ENCODE measurements at regions not wholly inside any gene's neighbourhood (a gene's known extent, or its start where the extent isn't known, plus 50 kb on each side); places are given as distances from the start of the nearest gene placed in this dataset.
A peak's percentile ranks its signal among the peaks of the same experiment; 100 is the strongest.

DNA sequence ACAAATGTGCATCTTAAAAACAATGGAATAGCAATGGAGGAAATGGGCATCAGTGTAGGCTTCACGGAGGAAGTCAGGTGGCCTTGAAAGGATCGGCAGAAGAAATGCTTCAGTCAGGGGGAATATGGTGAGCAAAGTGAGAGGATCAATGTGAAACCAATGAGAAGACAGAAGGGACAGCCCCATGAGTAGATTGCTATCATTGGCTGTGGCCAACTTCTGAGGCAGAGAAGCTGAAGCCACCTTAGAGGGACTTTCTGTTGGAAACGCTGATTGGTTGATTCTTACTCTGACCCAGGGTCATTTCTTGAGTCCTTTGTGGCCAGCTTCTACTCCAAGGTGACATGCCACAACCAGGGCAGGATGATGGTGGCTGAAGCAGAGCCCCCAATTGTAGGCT is 130.7 kb upstream of the ZNF648 start:
- Mint-ChIP-seq H3K36me3 (ENCODE audit: low read depth) (no peaks in the 10 kb centered on the region), H3K4me1 (peaks cover 7% of the 10 kb centered on the region), H3K27me3 (peaks cover 12% of the 10 kb centered on the region), H3K9me3 (no peaks in the 10 kb centered on the region), H3K4me3 (no peak overlapping the region), H3K27ac (no peak overlapping the region)
- ATAC-seq (replicated peaks): peak; percentile 74

- Mint-ChIP-seq H3K36me3 (ENCODE audit: low read depth) (no peaks in the 10 kb centered on the region), H3K4me1 (peaks cover 7% of the 10 kb centered on the region), H3K27ac (no peak overlapping the region), H3K4me3 (no peak overlapping the region), H3K9me3 (no peaks in the 10 kb centered on the region), H3K27me3 (peaks cover 12% of the 10 kb centered on the region)
- ATAC-seq (replicated peaks): no peak
Measured at GRCh38 chr1:182191381-182192115, 130.0 kb upstream of the ZNF648 start.

- H3K27ac Mint-ChIP-seq: no peak overlapping the region
- H3K4me3 Mint-ChIP-seq: no peak overlapping the region
- no peaks in the 10 kb centered on the region for H3K36me3 Mint-ChIP-seq (ENCODE audit: low read depth)
- no peaks in the 10 kb centered on the region for H3K9me3 Mint-ChIP-seq
- H3K27me3 Mint-ChIP-seq: peaks cover 12% of the 10 kb centered on the region
- peak; percentile 75 for ATAC-seq (replicated peaks)
- peaks cover 7% of the 10 kb centered on the region for H3K4me1 Mint-ChIP-seq
Measured at GRCh38 chr1:182189535-182190066, 128.1 kb upstream of the ZNF648 start.

DNA sequence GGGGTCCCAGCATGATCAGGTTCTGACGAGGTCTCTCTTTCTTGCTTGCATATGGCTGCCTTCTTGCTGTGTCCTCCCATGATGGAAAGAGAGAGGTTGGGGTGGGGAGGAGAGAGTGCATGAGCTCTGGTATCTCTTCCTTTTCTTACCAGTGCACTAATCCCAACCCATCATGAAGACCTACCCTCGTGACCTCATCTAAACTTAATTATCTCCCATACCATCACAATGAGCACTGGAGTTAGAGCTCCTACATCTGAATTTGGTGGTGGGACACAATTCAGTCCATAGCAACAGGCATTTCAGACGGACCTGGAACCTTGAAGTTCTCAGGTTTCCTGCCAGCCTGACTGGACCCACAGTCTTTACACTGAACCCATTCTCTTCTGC is 125.2 kb upstream of the ZNF648 start:
- no peak for ATAC-seq (replicated peaks)
- Mint-ChIP-seq H3K4me3 (no peak overlapping the region), H3K27ac (no peak overlapping the region), H3K4me1 (peaks cover 7% of the 10 kb centered on the region), H3K36me3 (ENCODE audit: low read depth) (no peaks in the 10 kb centered on the region), H3K9me3 (no peaks in the 10 kb centered on the region), H3K27me3 (peaks cover 13% of the 10 kb centered on the region)

GRCh38 chr1:182185842-182186756 is 124.6 kb upstream of the ZNF648 start:
- Mint-ChIP-seq H3K9me3 (no peaks in the 10 kb centered on the region), H3K27ac (no peak overlapping the region), H3K4me3 (no peak overlapping the region), H3K36me3 (ENCODE audit: low read depth) (no peaks in the 10 kb centered on the region), H3K4me1 (peaks cover 7% of the 10 kb centered on the region), H3K27me3 (peaks cover 9% of the 10 kb centered on the region)
- no peak for ATAC-seq (replicated peaks)

DNA sequence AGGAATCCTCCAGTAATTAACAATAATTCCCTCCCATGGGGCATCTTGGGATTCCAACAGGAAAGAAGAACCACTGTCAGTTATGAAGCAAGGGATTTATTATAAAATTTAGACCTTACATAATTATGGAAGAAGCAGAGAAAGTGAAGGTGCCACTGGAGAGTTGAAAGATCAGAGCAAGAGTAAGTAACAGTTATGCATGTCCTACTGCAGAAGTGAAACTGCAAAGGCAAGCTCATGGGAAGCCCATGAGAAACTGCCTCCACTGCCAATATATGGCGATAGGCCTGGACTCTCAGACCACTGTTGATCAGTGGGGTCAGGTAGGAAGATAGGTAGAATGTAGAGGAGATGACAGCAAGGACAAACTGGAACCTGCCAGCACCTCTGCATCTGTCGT is 123.6 kb upstream of the ZNF648 start:
- H3K27ac Mint-ChIP-seq: no peak overlapping the region
- no peaks in the 10 kb centered on the region for H3K36me3 Mint-ChIP-seq (ENCODE audit: low read depth)
- H3K27me3 Mint-ChIP-seq: peaks cover 9% of the 10 kb centered on the region
- no peak for ATAC-seq (replicated peaks)
- no peaks in the 10 kb centered on the region for H3K9me3 Mint-ChIP-seq
- peaks cover 7% of the 10 kb centered on the region for H3K4me1 Mint-ChIP-seq
- no peak overlapping the region for H3K4me3 Mint-ChIP-seq

GRCh38 chr1:182183606-182184005 is 122.1 kb upstream of the ZNF648 start:
- no peak for ATAC-seq (replicated peaks)
- Mint-ChIP-seq H3K36me3 (ENCODE audit: low read depth) (no peaks in the 10 kb centered on the region), H3K27ac (no peak overlapping the region), H3K4me1 (no peaks in the 10 kb centered on the region), H3K9me3 (no peaks in the 10 kb centered on the region), H3K27me3 (peaks cover 5% of the 10 kb centered on the region), H3K4me3 (no peak overlapping the region)

- Mint-ChIP-seq H3K4me3 (no peak overlapping the region), H3K36me3 (ENCODE audit: low read depth) (no peaks in the 10 kb centered on the region), H3K27me3 (peaks cover 5% of the 10 kb centered on the region), H3K27ac (no peak overlapping the region), H3K4me1 (no peaks in the 10 kb centered on the region), H3K9me3 (no peaks in the 10 kb centered on the region)
- ATAC-seq (replicated peaks): no peak
Measured at GRCh38 chr1:182182311-182182710, 120.8 kb upstream of the ZNF648 start.

GRCh38 chr1:182181167-182181572 is 119.7 kb upstream of the ZNF648 start:
- Mint-ChIP-seq H3K4me1 (no peaks in the 10 kb centered on the region), H3K9me3 (no peaks in the 10 kb centered on the region), H3K27ac (no peak overlapping the region), H3K36me3 (ENCODE audit: low read depth) (no peaks in the 10 kb centered on the region), H3K27me3 (peaks cover 9% of the 10 kb centered on the region), H3K4me3 (no peak overlapping the region)
- ATAC-seq (replicated peaks): no peak

DNA sequence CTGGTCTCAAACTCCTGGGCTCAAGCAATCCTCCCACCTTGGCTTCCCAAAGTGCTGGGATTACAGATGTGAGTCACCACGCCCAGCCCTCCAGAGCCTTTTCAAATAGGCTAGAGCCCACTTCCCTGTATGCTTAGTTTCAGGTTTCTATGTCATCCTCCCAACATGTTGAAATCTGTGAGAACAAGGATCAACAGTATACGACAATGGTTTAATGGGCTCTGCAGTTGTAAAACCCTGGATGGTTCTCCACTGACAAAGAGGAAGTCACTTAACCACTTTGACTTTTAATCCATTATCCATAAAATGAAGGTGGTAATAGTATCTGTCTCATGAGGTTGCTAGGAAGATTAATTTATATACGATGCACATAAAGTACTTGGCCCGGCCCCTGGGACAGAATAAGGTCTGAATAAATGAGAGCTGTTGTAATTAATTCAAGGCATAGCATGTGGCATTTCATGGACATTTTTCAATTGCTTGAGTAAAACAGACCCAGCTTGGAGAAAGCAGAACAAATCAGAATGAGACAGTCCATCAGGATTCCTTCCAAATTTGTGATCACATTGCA is 113.9 kb upstream of the ZNF648 start:
- no peak for ATAC-seq (replicated peaks)
- no peak overlapping the region for H3K27ac Mint-ChIP-seq
- no peak overlapping the region for H3K4me3 Mint-ChIP-seq
- H3K4me1 Mint-ChIP-seq: no peaks in the 10 kb centered on the region
- no peaks in the 10 kb centered on the region for H3K9me3 Mint-ChIP-seq
- H3K27me3 Mint-ChIP-seq: peaks cover 8% of the 10 kb centered on the region
- no peaks in the 10 kb centered on the region for H3K36me3 Mint-ChIP-seq (ENCODE audit: low read depth)

DNA sequence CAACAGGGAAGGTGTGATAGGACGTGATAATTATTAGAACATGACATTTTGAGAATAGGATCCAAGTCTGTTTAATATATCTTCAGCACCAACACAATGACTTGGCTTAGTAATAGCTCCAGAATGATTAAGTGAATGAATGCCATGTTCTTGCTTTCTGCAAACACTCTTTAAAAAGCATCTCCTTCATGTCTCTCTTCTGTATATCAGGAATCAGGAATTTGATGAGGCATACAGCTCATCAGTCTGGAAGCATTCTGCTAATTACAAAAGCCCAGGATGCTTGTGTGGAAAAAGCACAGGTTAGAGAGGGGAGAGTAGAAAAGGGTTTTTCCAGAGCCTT is 113.0 kb upstream of the ZNF648 start:
- no peak overlapping the region for H3K4me3 Mint-ChIP-seq
- no peak for ATAC-seq (replicated peaks)
- no peak overlapping the region for H3K27ac Mint-ChIP-seq
- no peaks in the 10 kb centered on the region for H3K4me1 Mint-ChIP-seq
- peaks cover 8% of the 10 kb centered on the region for H3K27me3 Mint-ChIP-seq
- no peaks in the 10 kb centered on the region for H3K9me3 Mint-ChIP-seq
- H3K36me3 Mint-ChIP-seq (ENCODE audit: low read depth): no peaks in the 10 kb centered on the region

DNA sequence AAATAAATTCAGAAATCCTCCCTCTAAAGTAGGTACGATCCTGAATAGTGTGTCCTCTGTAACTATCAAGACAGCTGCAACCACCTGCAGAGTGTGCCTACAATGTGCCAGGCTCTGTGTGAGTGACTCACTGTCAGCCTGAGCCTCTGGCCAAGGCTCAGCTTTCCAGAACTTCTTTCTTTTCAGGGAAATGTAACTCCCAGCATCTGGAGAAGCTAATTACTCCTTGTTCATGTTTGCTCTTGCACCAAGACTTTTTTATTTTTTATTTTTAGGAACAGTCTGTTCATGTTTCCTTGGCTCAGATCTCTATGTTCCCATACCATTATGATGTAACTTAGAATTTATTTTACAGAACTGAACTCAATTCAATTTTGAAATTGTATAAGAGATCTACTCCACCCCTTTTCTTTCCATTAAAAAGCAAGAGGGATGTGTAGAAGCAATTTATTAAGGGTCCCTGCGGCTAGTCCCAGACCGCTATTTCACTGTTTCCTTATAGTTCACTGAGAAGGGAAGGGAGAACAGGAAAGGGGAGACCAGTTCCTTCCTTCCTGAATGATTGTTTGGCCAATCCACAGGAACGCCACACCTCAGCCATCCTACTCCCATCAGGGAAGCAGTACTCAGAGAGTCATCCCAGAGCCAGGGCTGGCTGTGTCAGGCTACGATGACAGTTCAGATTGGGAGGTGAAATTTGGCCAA is 112.4 kb upstream of the ZNF648 start:
- H3K4me3 Mint-ChIP-seq: no peak overlapping the region
- no peak for ATAC-seq (replicated peaks)
- peaks cover 8% of the 10 kb centered on the region for H3K27me3 Mint-ChIP-seq
- no peaks in the 10 kb centered on the region for H3K36me3 Mint-ChIP-seq (ENCODE audit: low read depth)
- H3K4me1 Mint-ChIP-seq: no peaks in the 10 kb centered on the region
- H3K9me3 Mint-ChIP-seq: no peaks in the 10 kb centered on the region
- no peak overlapping the region for H3K27ac Mint-ChIP-seq

DNA sequence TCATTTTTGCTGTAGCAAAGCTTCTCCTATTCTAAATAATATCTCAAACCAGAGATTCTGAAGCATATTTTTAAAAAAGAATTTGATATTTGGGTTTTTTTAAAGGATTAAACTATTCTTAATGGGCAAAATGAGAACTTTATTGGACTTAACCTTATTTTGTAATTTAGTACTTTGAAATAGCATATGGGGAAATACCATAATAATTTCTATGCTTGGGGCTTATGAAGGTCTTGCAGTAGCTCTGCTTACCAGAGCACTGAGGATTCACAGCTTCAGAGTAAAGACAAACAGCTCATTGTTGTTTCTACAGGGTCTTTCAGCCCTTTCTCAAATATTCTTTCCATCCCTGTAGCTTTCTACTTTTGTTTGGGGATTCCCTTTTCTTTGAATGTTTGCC is 111.2 kb upstream of the ZNF648 start:
- no peaks in the 10 kb centered on the region for H3K36me3 Mint-ChIP-seq (ENCODE audit: low read depth)
- no peak overlapping the region for H3K27ac Mint-ChIP-seq
- H3K4me3 Mint-ChIP-seq: no peak overlapping the region
- H3K9me3 Mint-ChIP-seq: no peaks in the 10 kb centered on the region
- H3K27me3 Mint-ChIP-seq: peaks cover 8% of the 10 kb centered on the region
- H3K4me1 Mint-ChIP-seq: no peaks in the 10 kb centered on the region
- ATAC-seq (replicated peaks): no peak

DNA sequence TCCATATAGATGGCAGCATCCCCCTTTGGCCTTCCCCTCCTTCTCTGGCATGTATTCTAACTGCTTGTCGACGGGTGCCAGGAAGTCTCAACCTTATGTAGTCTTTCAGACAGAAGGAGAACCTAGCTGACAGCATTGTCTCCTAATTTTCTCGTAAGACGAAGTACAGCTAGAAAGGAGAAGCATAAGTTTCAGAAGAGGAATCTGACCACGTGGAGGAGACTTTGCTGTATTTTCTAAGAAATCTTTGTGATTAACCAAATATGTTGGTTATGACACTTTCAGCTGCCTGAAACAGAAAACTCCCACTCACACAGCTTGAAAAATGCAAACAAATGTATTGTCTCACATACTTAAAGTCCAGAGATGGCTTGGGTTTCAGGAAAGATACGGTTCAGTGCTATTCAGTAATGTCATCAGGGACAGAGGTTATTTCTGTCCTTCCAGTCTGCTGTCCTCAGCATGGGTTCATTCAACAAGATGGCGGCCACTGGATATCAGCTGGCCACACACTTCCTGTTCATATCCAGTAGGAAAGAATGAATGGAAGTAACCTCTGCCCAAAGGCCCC is 109.5 kb upstream of the ZNF648 start:
- H3K27me3 Mint-ChIP-seq: peaks cover 4% of the 10 kb centered on the region
- H3K4me1 Mint-ChIP-seq: no peaks in the 10 kb centered on the region
- no peaks in the 10 kb centered on the region for H3K36me3 Mint-ChIP-seq (ENCODE audit: low read depth)
- no peak overlapping the region for H3K4me3 Mint-ChIP-seq
- H3K27ac Mint-ChIP-seq: no peak overlapping the region
- no peaks in the 10 kb centered on the region for H3K9me3 Mint-ChIP-seq
- ATAC-seq (replicated peaks): peak; percentile 48
